Neutrophil (primary cell): ENCODE measurements at regions not wholly inside any gene's neighbourhood (a gene's known extent, or its start where the extent isn't known, plus 50 kb on each side); places are given as distances from the start of the nearest gene placed in this dataset.
A peak's percentile ranks its signal among the peaks of the same experiment; 100 is the strongest.

ENCODE experiments used
- H3K27ac ChIP-seq: fragments of 200-600 bp; sonication (generic); 2 replicates; pipeline ENCODE4 v1.5.1; 2016; ENCODE audit warnings: mild to moderate bottlenecking, moderate library complexity
- H3K27me3 ChIP-seq: fragments of 200-600 bp; sonication (generic); 2 replicates; pipeline ENCODE4 v1.6.0; 2016; ENCODE audit warnings: mild to moderate bottlenecking
- H3K36me3 ChIP-seq: fragments of 200-600 bp; sonication (generic); 2 replicates; pipeline ENCODE4 v1.5.1; 2017
- H3K4me1 ChIP-seq, 2 experiments: fragments of 200-600 bp in 1 of 2; sonication (generic) in 1 of 2; 1 replicate in 1 of 2; 2 replicates in 1 of 2; pipeline versions ENCODE4 v1.5.1 to v1.6.1; 2013 to 2016; ENCODE audit warnings: low read depth in 1 of 2, low read length in 1 of 2, mild to moderate bottlenecking in 1 of 2, moderate library complexity in 1 of 2; ENCODE audit not compliant: control insufficient read depth in 1 of 2, insufficient read depth in 1 of 2
- H3K4me3 ChIP-seq, 2 experiments: fragments of 200-600 bp in 1 of 2; sonication (generic) in 1 of 2; 1 replicate in 1 of 2; 2 replicates in 1 of 2; pipeline ENCODE4 v1.5.1; 2013 to 2016; ENCODE audit warnings: low read depth in 1 of 2, low read length in 1 of 2, mild to moderate bottlenecking in 1 of 2, moderate library complexity in 1 of 2
- H3K9me3 ChIP-seq: fragments of 200-600 bp; sonication (generic); 2 replicates; pipeline ENCODE4 v1.5.1; 2016
- CTCF ChIP-seq: fragments of 200-600 bp; sonication (generic); IDR thresholded peaks from 2 replicates; pipeline ENCODE4 v1.5.1; 2016; ENCODE audit warnings: antibody characterized with exemption

GRCh38 chr13:82772816-82773215 is 1109.5 kb downstream of the SLITRK1 start:
- Histone ChIP-seq H3K4me1 (no peaks in the 10 kb centered on the region), H3K36me3 (no peaks in the 10 kb centered on the region), H3K27ac (no peak overlapping the region), H3K4me3 (no peak overlapping the region), H3K9me3 (no peaks in the 10 kb centered on the region), H3K27me3 (no peaks in the 10 kb centered on the region)
- TF ChIP-seq CTCF: no peak

DNA sequence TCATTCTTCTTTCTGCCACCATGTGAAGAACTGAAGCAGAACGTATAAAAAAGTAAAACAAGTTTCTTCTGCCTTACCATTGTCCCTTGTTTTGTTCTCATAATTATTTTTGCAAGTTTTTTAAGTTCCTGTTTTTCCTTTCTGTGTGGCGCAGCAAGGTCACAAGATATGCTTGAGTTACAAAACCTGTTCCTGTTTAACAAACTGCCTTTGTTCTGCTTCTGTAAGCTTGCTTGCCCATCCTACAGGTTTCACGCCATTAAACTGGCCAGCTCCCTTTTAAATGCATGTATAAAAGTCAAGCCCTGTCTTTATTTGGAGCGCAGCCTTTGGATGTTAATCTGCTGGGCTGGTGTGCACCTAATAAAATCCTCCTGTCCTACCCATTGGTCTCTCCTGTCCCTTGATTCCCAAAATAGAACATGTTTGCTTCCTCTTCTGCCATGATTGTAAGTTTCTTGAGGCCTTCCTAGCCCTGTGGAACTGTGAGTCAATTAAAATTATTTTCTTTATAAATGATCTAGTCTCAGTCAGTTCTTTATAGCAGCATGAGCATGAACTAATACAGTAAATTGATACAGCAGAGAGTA is 1115.4 kb downstream of the SLITRK1 start:
- H3K4me1 ChIP-seq: peaks cover 0 to 5% of the 10 kb centered on the region in 2 experiments
- TF ChIP-seq CTCF: no peak
- no peaks in the 10 kb centered on the region for H3K9me3 ChIP-seq
- peak overlapping the region; percentile 68 for H3K27ac ChIP-seq
- H3K36me3 ChIP-seq: no peaks in the 10 kb centered on the region
- no peaks in the 10 kb centered on the region for H3K27me3 ChIP-seq
- no peak overlapping the region for H3K4me3 ChIP-seq

GRCh38 chr13:82758044-82758443 is 1124.2 kb downstream of the SLITRK1 start:
- Histone ChIP-seq H3K27me3 (no peaks in the 10 kb centered on the region), H3K9me3 (no peaks in the 10 kb centered on the region), H3K27ac (no peak overlapping the region), H3K36me3 (no peaks in the 10 kb centered on the region), H3K4me1 (no peaks in the 10 kb centered on the region), H3K4me3 (no peak overlapping the region)
- no peak for TF ChIP-seq CTCF

GRCh38 chr13:82751206-82751605 is 1131.1 kb downstream of the SLITRK1 start:
- Histone ChIP-seq H3K9me3 (no peaks in the 10 kb centered on the region), H3K27ac (no peak overlapping the region), H3K4me3 (no peak overlapping the region), H3K27me3 (no peaks in the 10 kb centered on the region), H3K4me1 (no peaks in the 10 kb centered on the region), H3K36me3 (no peaks in the 10 kb centered on the region)
- TF ChIP-seq CTCF: no peak

DNA sequence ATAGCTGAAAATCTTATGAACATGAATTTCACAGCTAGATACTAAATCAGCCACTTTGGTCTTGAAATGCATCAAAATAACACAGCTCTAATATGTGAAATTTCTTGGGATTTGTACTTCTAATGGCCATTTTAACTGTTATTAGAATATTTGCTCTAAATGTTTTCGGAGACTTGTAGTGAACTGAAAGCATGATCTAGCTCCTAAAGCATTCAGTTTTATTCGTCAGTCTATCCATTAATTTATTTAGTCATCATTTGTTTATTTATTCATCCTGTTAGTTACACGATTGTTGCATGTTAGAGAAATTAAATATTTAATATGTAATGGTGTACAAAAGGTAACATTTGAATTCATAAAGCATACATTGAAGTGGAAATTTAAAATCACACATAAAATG is 1132.7 kb downstream of the SLITRK1 start:
- no peak overlapping the region for H3K27ac ChIP-seq
- no peaks in the 10 kb centered on the region for H3K36me3 ChIP-seq
- no peak for TF ChIP-seq CTCF
- no peaks in the 10 kb centered on the region for H3K9me3 ChIP-seq
- no peak overlapping the region for H3K4me3 ChIP-seq
- H3K27me3 ChIP-seq: no peaks in the 10 kb centered on the region
- no peaks in the 10 kb centered on the region for H3K4me1 ChIP-seq

- Histone ChIP-seq H3K27ac (no peak overlapping the region), H3K9me3 (no peaks in the 10 kb centered on the region), H3K36me3 (no peaks in the 10 kb centered on the region), H3K4me1 (no peaks in the 10 kb centered on the region), H3K27me3 (no peaks in the 10 kb centered on the region), H3K4me3 (no peak overlapping the region)
- TF ChIP-seq CTCF: no peak
These were observed 1134.3 kb downstream of the SLITRK1 start for GRCh38 chr13:82747958-82748357.
